ENCODE measurements at regions not wholly inside any gene's neighbourhood (a gene's known extent, or its start where the extent isn't known, plus 50 kb on each side); places are given as distances from the start of the nearest gene placed in this dataset.

DNA sequence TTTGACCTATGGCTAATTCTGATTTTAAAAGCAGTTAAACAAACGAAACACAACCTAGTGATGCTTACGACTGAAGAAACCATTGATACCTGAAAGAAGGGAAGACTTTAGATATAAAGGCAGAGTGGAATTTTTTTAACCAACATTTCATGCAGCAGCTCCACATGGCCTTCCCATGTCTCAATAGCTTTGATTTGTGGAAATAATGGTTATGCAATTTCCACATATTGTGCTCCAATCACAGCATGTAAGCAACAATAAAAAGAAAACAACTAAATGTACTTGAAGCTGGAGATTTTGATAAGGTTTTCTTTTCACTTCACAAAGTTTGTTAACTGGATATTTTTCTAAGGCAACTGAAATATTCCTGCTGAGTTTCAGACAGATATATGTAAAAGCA lies 82.0 kb upstream of the SLC39A10 start:
- Histone ChIP-seq H2AFZ (ENCODE audit: low read depth, low read length, poor library complexity, severe bottlenecking) (no peak overlapping the region), H3K9me2 (ENCODE audit: insufficient read depth) (no peaks in the 10 kb centered on the region), H3K4me2 (ENCODE audit: low read length) (no peak overlapping the region), H3K9ac (ENCODE audit: low read length) (no peak overlapping the region), H3K4me3 (replicated peaks in 1 of 2; ENCODE audit: low read depth in 1 of 2, low read length in 2 of 2) (no peak overlapping the region), H3K36me3 (ENCODE audit: control insufficient read depth in 1 of 2, insufficient read depth in 2 of 2, low read length in 2 of 2) (no peaks in the 10 kb centered on the region), H3K4me1 (ENCODE audit: control insufficient read depth in 1 of 2, insufficient read depth in 2 of 2, low read length in 2 of 2) (peaks cover 0 to 8% of the 10 kb centered on the region in 2 experiments; a peak in 1 of 4 replicates), H3K27me3 (ENCODE audit: insufficient read depth, low read length) (no peaks in the 10 kb centered on the region), H3K79me2 (ENCODE audit: insufficient read depth, low read length) (no peaks in the 10 kb centered on the region), H3K27ac (ENCODE audit: low read depth, low read length) (no peak overlapping the region), H4K20me1 (ENCODE audit: insufficient read depth) (no peaks in the 10 kb centered on the region), H3K9me3 (ENCODE audit: control insufficient read depth in 1 of 2, insufficient read depth in 1 of 2, low read depth in 1 of 2, low read length in 2 of 2) (no peaks in the 10 kb centered on the region)
- ChIA-PET CTCF (interaction anchor here (0.6 kb wide), 1 partner anchor 16 kb away, joined by 3 read pairs; no protein-coding TSS in a partner anchor), POLR2A (no interaction called here), RAD21 (ENCODE audit: low non-redundant PET in 1 of 2, low total read pairs in 2 of 2, uncharacterized antibody in 2 of 2, unreplicated experiment in 2 of 2) (no interaction called here)
- intact Hi-C loops (cut with micrococcal nuclease), result no loop called here
- DNase-seq (ENCODE audit: low read depth, low spot score), result no peak
- BruUV-seq (replicated peaks), result no TSS peak
- TF ChIP-seq SP1 (IDR thresholded peaks at IDR 0.05; ENCODE audit: low read depth) (no peak), SIN3A (IDR thresholded peaks at IDR 0.05; ENCODE audit: low read depth) (no peak), ZFX (IDR thresholded peaks at IDR 0.05) (no peak)
- TF ChIP-seq, protein P1, sequence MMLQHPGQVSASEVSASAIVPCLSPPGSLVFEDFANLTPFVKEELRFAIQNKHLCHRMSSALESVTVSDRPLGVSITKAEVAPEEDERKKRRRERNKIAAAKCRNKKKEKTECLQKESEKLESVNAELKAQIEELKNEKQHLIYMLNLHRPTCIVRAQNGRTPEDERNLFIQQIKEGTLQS (IDR thresholded peaks at IDR 0.05), result no peak
- ATAC-seq, result no peak

DNA sequence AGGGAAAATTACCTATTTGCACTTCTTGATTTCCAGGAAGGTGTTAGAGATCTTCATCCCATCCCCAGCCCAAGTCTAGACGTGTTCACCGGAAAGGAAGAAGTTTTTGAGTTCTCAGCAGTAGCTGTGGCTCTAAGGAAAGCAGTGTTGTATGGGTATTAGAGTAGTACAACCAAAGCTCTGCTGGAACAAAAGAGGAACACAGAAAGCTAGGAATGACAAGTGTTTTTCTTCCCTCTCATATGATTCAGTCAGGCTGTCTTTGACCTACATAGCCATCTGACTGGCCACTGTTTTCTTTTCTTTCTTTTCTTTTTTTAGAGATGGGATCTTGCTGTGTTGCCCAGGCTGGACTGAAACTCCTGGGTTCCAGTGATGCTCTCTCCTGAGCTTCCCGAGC lies 82.7 kb upstream of the SLC39A10 start:
- Histone ChIP-seq H3K9me3 (ENCODE audit: control insufficient read depth in 1 of 2, insufficient read depth in 1 of 2, low read depth in 1 of 2, low read length in 2 of 2) (no peaks in the 10 kb centered on the region), H4K20me1 (ENCODE audit: insufficient read depth) (no peaks in the 10 kb centered on the region), H3K27ac (ENCODE audit: low read depth, low read length) (no peak overlapping the region), H2AFZ (ENCODE audit: low read depth, low read length, poor library complexity, severe bottlenecking) (no peak overlapping the region), H3K4me1 (ENCODE audit: control insufficient read depth in 1 of 2, insufficient read depth in 2 of 2, low read length in 2 of 2) (peaks cover 0 to 8% of the 10 kb centered on the region in 2 experiments; a peak in 1 of 4 replicates), H3K9ac (ENCODE audit: low read length) (no peak overlapping the region), H3K79me2 (ENCODE audit: insufficient read depth, low read length) (no peaks in the 10 kb centered on the region), H3K4me3 (replicated peaks in 1 of 2; ENCODE audit: low read depth in 1 of 2, low read length in 2 of 2) (no peak overlapping the region), H3K9me2 (ENCODE audit: insufficient read depth) (no peaks in the 10 kb centered on the region), H3K4me2 (ENCODE audit: low read length) (no peak overlapping the region), H3K36me3 (ENCODE audit: control insufficient read depth in 1 of 2, insufficient read depth in 2 of 2, low read length in 2 of 2) (no peaks in the 10 kb centered on the region), H3K27me3 (ENCODE audit: insufficient read depth, low read length) (no peaks in the 10 kb centered on the region)
- ChIA-PET CTCF (interaction anchor here (0.6 kb wide), 1 partner anchor 15 kb away, joined by 3 read pairs; no protein-coding TSS in a partner anchor), RAD21 (ENCODE audit: low non-redundant PET in 1 of 2, low total read pairs in 2 of 2, uncharacterized antibody in 2 of 2, unreplicated experiment in 2 of 2) (no interaction called here), POLR2A (no interaction called here)
- ATAC-seq, result no peak
- intact Hi-C loops (cut with micrococcal nuclease), result loop anchor here (1.0 kb wide), 1 partner anchor 13 kb away; no protein-coding TSS in a partner anchor
- DNase-seq (ENCODE audit: low read depth, low spot score), result no peak
- BruUV-seq (replicated peaks), result no TSS peak
- TF ChIP-seq RAD21 (IDR thresholded peaks at IDR 0.05; ENCODE audit: low read depth) (no peak), EGR1 (IDR thresholded peaks at IDR 0.05; ENCODE audit: low read depth) (no peak), TCF7L2 (IDR thresholded peaks at IDR 0.05; ENCODE audit: borderline replicate concordance, extremely low read depth, insufficient read depth, insufficient read length) (no peak), SP1 (IDR thresholded peaks at IDR 0.05; ENCODE audit: low read depth) (no peak), SRF (IDR thresholded peaks at IDR 0.05; ENCODE audit: low read depth) (no peak), SIN3A (IDR thresholded peaks at IDR 0.05; ENCODE audit: low read depth) (no peak), POLR2A (IDR thresholded peaks at IDR 0.05; ENCODE audit: borderline replicate concordance, extremely low read depth, insufficient read depth, insufficient read length) (no peak), FOSL1 (IDR thresholded peaks at IDR 0.05; ENCODE audit: low read depth) (no peak), YY1 (IDR thresholded peaks at IDR 0.05; ENCODE audit: extremely low read depth, insufficient replicate concordance, low read depth, low read length) (no peak), POLR2AphosphoS5 (IDR thresholded peaks at IDR 0.05; ENCODE audit: low read depth, low read length) (no peak), EZH2 (IDR thresholded peaks at IDR 0.05) (no peak)
- TF ChIP-seq, protein P2, sequence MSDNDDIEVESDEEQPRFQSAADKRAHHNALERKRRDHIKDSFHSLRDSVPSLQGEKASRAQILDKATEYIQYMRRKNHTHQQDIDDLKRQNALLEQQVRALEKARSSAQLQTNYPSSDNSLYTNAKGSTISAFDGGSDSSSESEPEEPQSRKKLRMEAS (IDR thresholded peaks at IDR 0.05), result no peak
- TF ChIP-seq, protein P1 (IDR thresholded peaks at IDR 0.05), result no peak
- TF ChIP-seq, protein P3, sequence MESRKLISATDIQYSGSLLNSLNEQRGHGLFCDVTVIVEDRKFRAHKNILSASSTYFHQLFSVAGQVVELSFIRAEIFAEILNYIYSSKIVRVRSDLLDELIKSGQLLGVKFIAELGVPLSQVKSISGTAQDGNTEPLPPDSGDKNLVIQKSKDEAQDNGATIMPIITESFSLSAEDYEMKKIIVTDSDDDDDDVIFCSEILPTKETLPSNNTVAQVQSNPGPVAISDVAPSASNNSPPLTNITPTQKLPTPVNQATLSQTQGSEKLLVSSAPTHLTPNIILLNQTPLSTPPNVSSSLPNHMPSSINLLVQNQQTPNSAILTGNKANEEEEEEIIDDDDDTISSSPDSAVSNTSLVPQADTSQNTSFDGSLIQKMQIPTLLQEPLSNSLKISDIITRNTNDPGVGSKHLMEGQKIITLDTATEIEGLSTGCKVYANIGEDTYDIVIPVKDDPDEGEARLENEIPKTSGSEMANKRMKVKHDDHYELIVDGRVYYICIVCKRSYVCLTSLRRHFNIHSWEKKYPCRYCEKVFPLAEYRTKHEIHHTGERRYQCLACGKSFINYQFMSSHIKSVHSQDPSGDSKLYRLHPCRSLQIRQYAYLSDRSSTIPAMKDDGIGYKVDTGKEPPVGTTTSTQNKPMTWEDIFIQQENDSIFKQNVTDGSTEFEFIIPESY (IDR thresholded peaks at IDR 0.05; ENCODE audit: extremely low read depth, insufficient replicate concordance, low read length), result no peak
- TF ChIP-seq, protein P4, sequence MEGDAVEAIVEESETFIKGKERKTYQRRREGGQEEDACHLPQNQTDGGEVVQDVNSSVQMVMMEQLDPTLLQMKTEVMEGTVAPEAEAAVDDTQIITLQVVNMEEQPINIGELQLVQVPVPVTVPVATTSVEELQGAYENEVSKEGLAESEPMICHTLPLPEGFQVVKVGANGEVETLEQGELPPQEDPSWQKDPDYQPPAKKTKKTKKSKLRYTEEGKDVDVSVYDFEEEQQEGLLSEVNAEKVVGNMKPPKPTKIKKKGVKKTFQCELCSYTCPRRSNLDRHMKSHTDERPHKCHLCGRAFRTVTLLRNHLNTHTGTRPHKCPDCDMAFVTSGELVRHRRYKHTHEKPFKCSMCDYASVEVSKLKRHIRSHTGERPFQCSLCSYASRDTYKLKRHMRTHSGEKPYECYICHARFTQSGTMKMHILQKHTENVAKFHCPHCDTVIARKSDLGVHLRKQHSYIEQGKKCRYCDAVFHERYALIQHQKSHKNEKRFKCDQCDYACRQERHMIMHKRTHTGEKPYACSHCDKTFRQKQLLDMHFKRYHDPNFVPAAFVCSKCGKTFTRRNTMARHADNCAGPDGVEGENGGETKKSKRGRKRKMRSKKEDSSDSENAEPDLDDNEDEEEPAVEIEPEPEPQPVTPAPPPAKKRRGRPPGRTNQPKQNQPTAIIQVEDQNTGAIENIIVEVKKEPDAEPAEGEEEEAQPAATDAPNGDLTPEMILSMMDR (IDR thresholded peaks at IDR 0.05 in 2 of 3, conservative IDR thresholded peaks at IDR 0.05 in 1 of 3; ENCODE audit: borderline replicate concordance in 1 of 3, insufficient read depth in 1 of 3, low read depth in 2 of 3, low read length in 2 of 3), result no peak

Data from HCT116 (cell line).